ENCODE measurements at regions not wholly inside any gene's neighbourhood (a gene's known extent, or its start where the extent isn't known, plus 50 kb on each side); places are given as distances from the start of the nearest gene placed in this dataset.

DNA sequence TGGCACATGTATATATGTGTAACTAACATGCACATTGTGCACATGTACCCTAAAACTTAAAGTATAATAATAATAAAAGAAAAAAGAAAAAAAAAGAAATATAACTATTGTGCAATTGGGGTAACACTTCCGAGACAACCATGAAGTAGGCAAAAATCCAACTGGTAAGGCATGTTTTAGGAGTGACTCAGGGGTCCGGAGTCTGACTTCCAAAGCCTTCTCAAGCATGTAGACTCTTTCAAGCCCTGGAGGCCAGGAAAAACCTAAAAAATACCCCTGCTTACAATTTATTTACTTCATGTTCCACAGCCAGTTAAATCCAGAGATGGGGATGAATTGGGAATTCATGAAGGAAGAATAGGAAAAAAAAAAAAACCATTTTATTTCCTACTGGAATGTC, 161.3 kb upstream of the PHACTR1 start:
- DNase-seq, result no peak

- no peak for DNase-seq
These were observed 160.8 kb upstream of the PHACTR1 start for GRCh38 chr6:12555781-12556180.

GRCh38 chr6:12557765-12558164, 158.8 kb upstream of the PHACTR1 start:
- no peak for DNase-seq

DNA sequence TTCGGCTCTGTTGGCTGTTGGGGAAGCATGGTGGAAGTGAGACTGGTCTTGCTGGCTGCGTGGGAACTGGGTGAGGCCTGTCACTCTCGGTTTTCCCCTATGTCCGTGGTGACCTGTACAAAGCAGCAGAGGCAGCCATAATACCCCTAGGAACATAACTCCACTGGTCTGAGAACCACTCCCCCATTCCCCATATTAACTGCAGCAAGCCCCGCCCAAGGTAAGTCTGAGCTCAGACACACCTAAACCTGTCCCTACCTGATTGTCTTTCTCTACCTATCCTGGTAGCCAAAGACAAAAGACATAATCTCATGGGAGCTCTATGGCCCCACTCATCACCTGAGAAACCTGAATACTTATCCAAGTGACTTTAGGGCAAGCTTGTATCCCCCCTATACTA, 156.3 kb upstream of the PHACTR1 start:
- no peak for DNase-seq

DNA sequence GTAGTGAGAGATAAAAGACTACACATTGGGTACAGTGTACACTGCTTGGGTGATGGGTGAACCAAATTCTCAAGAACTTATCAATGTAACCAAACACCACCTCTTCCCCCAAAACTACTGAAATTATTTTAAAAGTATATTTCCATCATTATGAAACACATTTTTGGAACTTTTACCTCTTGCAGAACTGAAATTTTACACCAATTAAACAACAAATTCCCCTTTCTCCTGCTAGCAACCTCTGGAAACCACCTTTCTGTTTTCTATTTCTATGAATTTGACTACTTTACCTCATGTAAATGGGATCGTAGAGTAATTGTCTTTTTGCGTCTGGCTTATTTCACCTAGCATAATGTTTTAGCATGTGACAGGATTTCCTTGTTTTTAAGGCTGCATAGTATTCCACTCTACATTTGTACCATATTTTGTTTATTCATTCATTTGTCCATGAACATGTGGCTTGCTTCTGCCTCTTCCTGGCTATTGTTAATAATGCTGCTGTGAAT, 149.9 kb upstream of the PHACTR1 start:
- DNase-seq, result no peak

GRCh38 chr6:12567682-12568081, 148.9 kb upstream of the PHACTR1 start:
- no peak for DNase-seq

- DNase-seq, result no peak
These were observed 146.9 kb upstream of the PHACTR1 start for GRCh38 chr6:12569646-12570045.

- DNase-seq, result no peak
These were observed 146.0 kb upstream of the PHACTR1 start for GRCh38 chr6:12570461-12571030.

GRCh38 chr6:12572896-12573827, 143.4 kb upstream of the PHACTR1 start:
- no peak for DNase-seq

- no peak for DNase-seq
These were observed 140.6 kb upstream of the PHACTR1 start for GRCh38 chr6:12575961-12576360.

DNA sequence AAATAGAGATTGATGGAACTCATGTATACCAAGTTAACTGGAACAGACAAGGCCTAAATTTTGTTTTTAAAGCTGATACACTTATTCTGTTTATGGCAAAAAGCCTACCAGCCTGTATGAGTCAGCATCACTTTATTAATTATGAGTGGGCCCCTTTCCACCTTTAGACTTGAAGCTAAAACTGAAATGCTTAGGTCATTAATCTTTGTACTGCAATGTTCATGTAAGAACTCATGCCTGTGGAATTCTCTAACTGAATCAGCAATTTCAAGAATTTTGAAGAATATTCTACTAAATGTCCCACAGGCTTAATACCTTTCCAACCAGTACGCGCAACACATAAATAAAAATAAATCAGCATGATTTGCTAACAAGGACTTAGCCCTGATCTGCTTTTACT, 140.2 kb upstream of the PHACTR1 start:
- no peak for DNase-seq

DNA sequence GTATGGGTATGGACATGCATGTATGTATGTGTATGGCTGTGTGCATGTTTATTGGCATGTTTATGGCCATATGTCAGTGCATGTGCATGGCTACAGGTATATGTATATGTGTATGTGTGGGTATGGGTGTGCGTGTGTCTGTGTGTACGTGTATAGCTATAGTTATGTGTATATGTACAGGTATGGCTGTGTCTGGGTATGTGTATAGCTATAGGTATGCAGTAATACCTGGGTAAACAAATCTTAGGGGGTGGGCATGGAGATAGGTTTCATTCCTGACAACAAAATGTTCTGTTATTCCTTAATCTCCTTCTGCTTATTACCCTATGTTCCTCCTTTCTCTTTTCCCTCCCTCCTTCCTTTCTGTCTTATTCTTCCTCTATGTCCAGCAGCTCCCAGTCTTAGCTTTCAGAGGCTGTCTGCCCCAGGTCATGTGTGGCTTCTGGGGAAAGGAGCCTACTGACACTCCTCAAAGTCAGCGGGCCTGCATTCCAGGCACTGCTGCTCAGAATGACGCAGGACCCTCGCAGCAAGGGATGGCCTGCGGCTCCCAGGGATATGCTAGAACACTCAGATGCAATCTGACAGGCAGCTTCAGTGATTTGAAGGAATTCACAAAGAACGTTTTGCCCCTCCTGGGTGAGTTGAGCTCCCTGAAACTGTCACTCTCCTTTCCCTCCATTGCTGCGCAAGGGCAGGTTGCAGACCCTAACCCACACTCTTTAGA, 139.3 kb upstream of the PHACTR1 start:
- DNase-seq, result no peak

DNA sequence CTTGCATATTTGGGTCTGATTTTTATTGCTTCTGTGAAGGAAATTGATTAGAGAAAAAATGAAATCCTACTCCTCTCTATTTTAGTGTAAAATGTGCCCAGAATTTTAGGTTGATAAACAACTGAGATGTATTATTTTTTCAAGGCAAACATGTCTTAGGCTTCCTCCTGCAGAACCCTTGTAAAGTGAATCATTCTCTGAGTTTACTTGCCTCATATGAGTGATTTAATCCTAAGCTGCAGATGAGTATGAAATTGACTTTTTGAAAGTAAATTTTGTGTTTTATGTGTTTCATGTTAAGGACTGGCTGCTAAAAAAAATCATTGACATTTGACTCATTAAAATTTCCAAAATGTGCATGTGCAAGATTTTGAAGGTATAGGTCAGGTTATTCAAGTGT, 138.5 kb upstream of the PHACTR1 start:
- no peak for DNase-seq

GRCh38 chr6:12578751-12579150, 137.8 kb upstream of the PHACTR1 start:
- no peak for DNase-seq

- DNase-seq, result no peak
These were observed 136.3 kb upstream of the PHACTR1 start for GRCh38 chr6:12580290-12580689.

DNA sequence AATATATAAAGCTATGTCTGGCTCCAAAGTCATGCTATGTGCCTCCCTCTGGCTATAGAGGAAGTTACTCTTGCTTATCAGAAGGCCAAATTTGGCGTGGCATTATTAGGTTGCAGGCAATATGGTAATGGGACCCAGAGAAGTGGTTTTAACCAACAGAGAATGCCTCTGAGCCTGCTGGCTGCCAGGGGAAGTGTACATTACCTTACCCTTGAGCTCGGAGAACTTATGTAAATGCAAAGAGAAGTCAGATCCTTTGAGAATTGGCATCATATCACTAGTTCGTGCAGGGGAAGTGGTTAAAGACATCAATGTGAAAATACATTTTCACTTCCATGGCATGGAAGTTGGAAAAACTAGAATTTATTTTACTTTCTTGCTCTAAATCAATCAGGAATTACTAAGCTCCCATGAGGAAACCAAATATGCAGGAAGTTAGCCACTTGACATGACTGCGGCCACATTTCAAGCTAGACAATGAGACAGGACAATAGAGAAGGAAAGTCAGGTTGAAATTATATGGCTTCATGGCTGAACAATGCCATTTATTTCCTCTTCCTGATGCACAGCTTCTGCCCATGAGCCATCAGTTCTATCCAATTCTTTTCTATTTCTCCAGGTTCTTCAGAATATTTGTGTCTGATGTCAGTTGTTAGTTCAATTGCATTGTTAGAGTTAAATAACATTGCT, 134.0 kb upstream of the PHACTR1 start:
- no peak for DNase-seq

GRCh38 chr6:12584631-12585405, 131.7 kb upstream of the PHACTR1 start:
- DNase-seq, result no peak

DNA sequence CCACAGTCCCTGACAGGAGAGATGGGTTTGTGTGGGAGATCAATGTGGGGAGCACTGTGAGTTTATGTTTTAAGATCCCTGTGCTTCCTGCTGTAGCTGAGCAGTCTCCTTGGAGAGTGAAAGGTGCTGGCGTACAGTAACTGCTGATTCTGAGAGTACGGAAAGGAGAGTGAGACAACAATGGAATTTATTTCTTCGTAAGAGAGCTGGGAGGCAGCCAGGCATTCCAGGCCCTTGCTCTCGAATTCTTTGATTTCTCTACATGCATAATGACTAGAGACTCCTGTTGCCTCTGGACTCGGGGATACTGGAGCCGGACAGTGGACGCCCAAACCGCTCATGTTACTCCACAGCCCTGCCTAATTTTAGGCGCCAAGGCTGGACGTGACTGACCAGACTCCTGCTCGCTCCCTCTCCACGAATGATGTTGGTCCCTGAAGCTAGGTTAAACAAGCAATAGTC, 131.0 kb upstream of the PHACTR1 start:
- DNase-seq, result no peak

DNA sequence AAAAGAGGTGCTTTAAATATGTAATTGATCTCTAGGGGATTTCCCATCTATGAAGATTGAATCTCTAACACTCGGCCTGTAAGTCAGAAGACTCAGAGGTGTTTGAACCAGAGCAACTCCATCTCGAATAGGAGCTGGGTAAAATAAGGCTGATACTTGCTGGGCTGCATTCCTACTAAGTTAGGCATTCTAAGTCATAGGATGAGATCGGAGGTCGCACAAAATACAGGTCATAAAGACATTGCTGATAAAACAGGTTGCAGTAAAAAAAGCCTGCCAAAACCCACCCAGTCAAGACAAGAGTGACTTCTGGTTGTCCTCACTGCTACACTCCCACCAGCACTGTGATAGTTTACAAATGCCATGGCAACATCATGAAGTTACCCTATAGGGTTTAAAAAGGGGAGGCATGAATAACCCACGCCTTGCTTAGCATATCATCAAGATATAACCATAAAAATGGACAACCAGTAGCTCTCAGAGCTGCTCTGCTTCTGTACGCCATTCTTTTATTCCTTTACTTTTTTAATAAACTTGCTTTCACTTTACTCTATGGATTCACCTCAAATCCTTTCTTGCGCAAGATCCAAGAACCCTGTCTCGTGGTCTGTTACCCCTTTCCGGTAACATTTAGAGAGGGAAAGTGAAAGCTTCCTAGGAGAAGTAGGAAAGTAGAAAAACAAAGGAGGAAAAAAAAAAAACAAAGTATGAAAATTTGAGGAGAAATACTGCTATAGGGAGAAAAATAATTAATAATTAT, 129.7 kb upstream of the PHACTR1 start:
- no peak for DNase-seq

- no peak for DNase-seq
These were observed 125.7 kb upstream of the PHACTR1 start for GRCh38 chr6:12590901-12591300.

- DNase-seq, result no peak
These were observed 123.9 kb upstream of the PHACTR1 start for GRCh38 chr6:12592634-12593033.
